Heart left ventricle (tissue), 16 donors: ENCODE measurements at regions not wholly inside any gene's neighbourhood (a gene's known extent, or its start where the extent isn't known, plus 50 kb on each side); places are given as distances from the start of the nearest gene placed in this dataset.
A peak's percentile ranks its signal among the peaks of the same experiment; 100 is the strongest.

Source experiments
- ATAC-seq, 4 donors: fragments of 200-7000 bp; cut with Tn5 transposase; one replicate each; pipeline ENCODE4 v1.9.1; 2020 to 2022; ENCODE audit warnings: moderate library complexity in 4 of 4, mild to moderate bottlenecking in 3 of 4, moderate number of reproducible peaks in 1 of 4
- DNase-seq, 5 donors: peaks; one replicate each; pipeline ENCODE4 v3.0.0-alpha.2; 2020
- H3K27ac ChIP-seq, 12 donors: fragments of 200-600 bp; sonication (generic) in 4 of 12; one replicate each; pipeline versions ENCODE4 v1.5.0 to v1.8.0; 2016 to 2022; ENCODE audit warnings: mild to moderate bottlenecking in 2 of 12
- H3K27me3 ChIP-seq, 9 donors: fragments of 200-600 bp; sonication (generic) in 2 of 9; one replicate each; pipeline versions ENCODE4 v1.5.1 to v1.8.0; 2016 to 2022; ENCODE audit warnings: mild to moderate bottlenecking in 3 of 9
- H3K36me3 ChIP-seq, 9 donors: fragments of 200-600 bp; sonication (generic) in 2 of 9; one replicate each; pipeline versions ENCODE4 v1.5.0 to v1.8.0; 2018 to 2022; ENCODE audit warnings: mild to moderate bottlenecking in 2 of 9
- H3K4me1 ChIP-seq, 12 donors: fragments of 200-600 bp; sonication (generic) in 4 of 12; one replicate each; pipeline versions ENCODE4 v1.5.0 to v1.8.0; 2016 to 2022; ENCODE audit warnings: mild to moderate bottlenecking in 3 of 12
- H3K4me3 ChIP-seq, 12 donors: fragments of 200-600 bp; sonication (generic) in 4 of 12; one replicate each; pipeline versions ENCODE4 v1.5.0 to v1.8.0; 2017 to 2022; ENCODE audit warnings: mild to moderate bottlenecking in 9 of 12, moderate library complexity in 4 of 12
- H3K9me3 ChIP-seq, 12 donors: fragments of 200-600 bp; sonication (generic) in 4 of 12; one replicate each; pipeline versions ENCODE4 v1.5.0 to v1.8.0; 2016 to 2022; ENCODE audit warnings: mild to moderate bottlenecking in 1 of 12
- CTCF ChIP-seq, 12 donors: fragments of 200-600 bp; sonication (generic) in 4 of 12; IDR thresholded peaks; one replicate each; pipeline versions ENCODE4 v1.5.0 to v1.8.0; 2018 to 2022; ENCODE audit warnings: antibody characterized with exemption in 12 of 12, mild to moderate bottlenecking in 5 of 12
- POLR2A ChIP-seq, 2 donors: fragments of 450-650 bp; IDR thresholded peaks; one replicate each; pipeline ENCODE4 v1.6.1; 2017; ENCODE audit warnings: antibody characterized with exemption in 2 of 2, mild to moderate bottlenecking in 2 of 2, moderate library complexity in 2 of 2
- WGBS, 4 donors: extraction: QIAGEN DNeasy Blood & Tissue Kit in 2 of 4; methylation state at CpG; one replicate each; pipeline versions ENCODE4 v1.1.5 to v1.1.7; 2013 to 2018; 5-methylcytosine and 5-hydroxymethylcytosine counted together
- intact Hi-C, 10 donors: fragments of 100-400 bp; cut with DNase I; formaldehyde crosslinking; loops; one replicate each; pipeline versions ENCODE4 v1.11.1 to v1.14.2; 2022
- donor health status: ischemic (EF 13 %, LVEDD 7.1; RV severe dilation, severe dysfunction).
- donor health status: healthy with polysubstance abuse.
- donor health status: DM: no; HTN: yes; CAD: no.
- donor health status: DM: no; HTN: no; CAD: no.
- donor health status: ischemic (EF 25% LVEDD 6.9; RV normal size, moderate dysfunction).
- donor health status: ischemic (EF 25% LVEDD 5.7; RV mildly dilated, moderate dysfunction).
- donor health status: healthy.
- donor health status: DM: yes; HTN: yes; CAD: no.
- donor health status: ischemic (EF 35%, LVEDD 5.7; RV mildly dilated, moderate dysfunction).
- donor health status: nonischemic (EF 11% LVEDD 7.7; RV severe dilation, severe dysfunction).
- donor health status: DM: yes; HTN: yes; CAD: no.
- donor health status: PGD.
- donor health status: ischemic (EF 29% LVEDD 5.4; RV normal size, mild dysfunction).
- donor health status: nonischemic (EF 23%, LVEDD 6.1; RV moderate dilation, normal function).

DNA sequence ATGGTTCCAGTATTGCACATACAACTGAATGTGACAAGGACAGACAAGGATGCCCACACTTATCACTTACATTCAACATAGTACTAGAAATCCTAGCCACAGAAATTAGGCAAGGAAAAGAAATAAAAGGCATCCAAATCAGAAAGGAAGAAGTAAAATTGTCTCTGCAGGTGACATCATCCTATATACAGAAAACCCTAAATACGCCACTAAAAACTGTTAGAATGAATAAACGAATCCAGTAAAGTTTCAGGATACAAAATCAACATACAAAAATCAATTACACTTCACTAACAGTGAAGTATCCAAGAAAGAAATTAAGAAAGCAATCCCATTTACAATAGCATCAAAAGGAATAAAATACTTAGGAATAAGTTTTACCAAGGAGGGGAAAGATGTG lies 66.1 kb downstream of the FAM217A start:
- no peaks in the 10 kb centered on the region for H3K27me3 ChIP-seq
- intact Hi-C loops, result no loop called here
- H3K4me1 ChIP-seq, result peaks cover 2 to 52% (median 26%) of the 10 kb centered on the region in 12 donors
- H3K4me3 ChIP-seq, result no peak overlapping the region
- no peak for TF ChIP-seq POLR2A (IDR thresholded peaks at IDR 0.05)
- TF ChIP-seq CTCF (IDR thresholded peaks at IDR 0.05), result no peak
- peaks cover 0 to 5% (median 0%) of the 10 kb centered on the region in 12 donors for H3K9me3 ChIP-seq
- WGBS, 4 donors, result 74 to 99% (median 85%) methylated on average over 2 of the region's 2 CpGs
- H3K27ac ChIP-seq, result no peak overlapping the region
- H3K36me3 ChIP-seq, result peaks cover 0 to 10% (median 0%) of the 10 kb centered on the region in 9 donors
- ATAC-seq (no peak), DNase-seq (no peak)

DNA sequence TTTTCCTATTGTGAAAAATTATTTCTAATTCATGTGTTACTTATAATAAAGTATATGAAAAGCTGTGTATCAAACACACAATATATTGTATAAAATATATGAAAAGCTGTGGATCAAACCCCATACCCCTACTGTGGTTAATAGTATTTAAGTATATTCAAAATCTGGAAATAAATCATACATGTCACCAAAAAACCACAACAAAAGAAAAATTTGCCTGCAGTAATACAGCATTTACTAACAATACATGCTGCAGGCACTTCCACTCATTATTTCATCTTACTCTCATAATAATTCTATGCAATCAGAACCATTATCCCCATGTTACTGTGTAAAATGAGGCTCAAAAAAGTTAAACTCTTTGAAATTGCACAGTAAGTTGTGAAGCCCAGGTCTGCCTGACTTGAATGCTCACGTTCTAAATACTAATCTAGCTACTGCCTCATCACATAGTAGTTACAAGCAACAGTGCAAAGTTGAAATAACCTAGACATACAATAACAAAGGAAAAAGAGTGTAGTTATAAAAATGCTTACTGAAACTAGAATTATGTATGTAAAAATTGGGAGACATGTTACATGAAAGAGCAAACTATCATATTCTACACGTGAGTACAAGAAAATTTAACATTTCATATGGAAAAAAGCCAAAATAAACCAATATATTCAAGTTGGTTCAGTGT lies 61.7 kb downstream of the FAM217A start:
- no peaks in the 10 kb centered on the region for H3K27me3 ChIP-seq
- TF ChIP-seq CTCF (IDR thresholded peaks at IDR 0.05) (no peak), POLR2A (IDR thresholded peaks at IDR 0.05) (no peak)
- no peak for DNase-seq
- intact Hi-C loops, result no loop called here
- H3K9me3 ChIP-seq, result peaks cover 0 to 5% (median 0%) of the 10 kb centered on the region in 12 donors
- no peak for ATAC-seq
- 10 to 15% (median 13%) methylated on average over 2 of the region's 2 CpGs for WGBS, 4 donors
- peaks cover 0 to 10% (median 0%) of the 10 kb centered on the region in 9 donors for H3K36me3 ChIP-seq
- H3K27ac ChIP-seq, result peak overlapping the region in 11 of 12 donors; percentile 92 to 98 (median 96)
- peaks cover 2 to 43% (median 30%) of the 10 kb centered on the region in 12 donors for H3K4me1 ChIP-seq
- H3K4me3 ChIP-seq, result peak overlapping the region; percentile 56 to 83 (median 70)

DNA sequence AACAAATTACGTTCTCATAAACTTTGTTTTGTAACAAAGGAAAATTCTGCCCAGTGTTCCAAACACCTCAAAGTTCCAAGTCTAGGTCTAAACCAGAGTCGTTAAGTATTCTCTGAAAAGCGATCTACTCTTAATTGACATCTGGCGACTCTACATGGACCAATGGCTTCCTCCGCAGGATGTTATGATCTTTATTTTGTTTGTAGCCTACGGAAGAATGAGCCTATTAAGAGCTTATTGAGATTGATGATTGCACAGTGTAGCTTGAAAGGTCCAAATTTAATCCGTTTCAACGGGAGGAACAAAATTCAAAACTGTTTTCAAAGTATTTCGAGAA lies 61.1 kb downstream of the FAM217A start:
- ATAC-seq (no peak), DNase-seq (no peak)
- TF ChIP-seq CTCF (IDR thresholded peaks at IDR 0.05), result no peak
- no peak for TF ChIP-seq POLR2A (IDR thresholded peaks at IDR 0.05)
- intact Hi-C loops, result no loop called here
- Histone ChIP-seq H3K36me3 (peaks cover 0 to 10% (median 0%) of the 10 kb centered on the region in 9 donors), H3K27me3 (no peaks in the 10 kb centered on the region), H3K4me3 (peak overlapping the region; percentile 56 to 83 (median 70)), H3K9me3 (peaks cover 0 to 5% (median 0%) of the 10 kb centered on the region in 12 donors), H3K27ac (peak overlapping the region; percentile 92 to 98 (median 96)), H3K4me1 (peaks cover 2 to 47% (median 36%) of the 10 kb centered on the region in 12 donors)
- 0 to 1% (median 1%) methylated on average over 9 of the region's 9 CpGs for WGBS, 4 donors

GRCh38 chr6:4018171-4018923 lies 60.6 kb downstream of the FAM217A start:
- intact Hi-C loops, result no loop called here

More at GRCh38 chr6:4018171-4018923, 60.6 kb downstream of the FAM217A start:
- Histone ChIP-seq H3K4me1 (peaks cover 2 to 53% (median 42%) of the 10 kb centered on the region in 12 donors), H3K27ac (peak overlapping the region; percentile 92 to 98 (median 96)), H3K27me3 (no peaks in the 10 kb centered on the region), H3K36me3 (peaks cover 0 to 10% (median 0%) of the 10 kb centered on the region in 9 donors), H3K9me3 (peaks cover 0 to 2% (median 0%) of the 10 kb centered on the region in 12 donors), H3K4me3 (peak overlapping the region; percentile 56 to 83 (median 70))
- DNase-seq (peak; percentile 96 to 97 (median 97)), ATAC-seq (peak; percentile 86 to 92 (median 90))
- TF ChIP-seq POLR2A (IDR thresholded peaks at IDR 0.05) (peak in 1 of 2 donors; percentile 85), CTCF (IDR thresholded peaks at IDR 0.05) (peak in 11 of 12 donors; percentile 7 to 65 (median 34))
- WGBS, 4 donors, result 0 to 1% (median 0%) methylated on average over 34 to 62 of the region's 62 CpGs
